ENCODE measurements at regions not wholly inside any gene's neighbourhood (a gene's known extent, or its start where the extent isn't known, plus 50 kb on each side); places are given as distances from the start of the nearest gene placed in this dataset.

GRCh38 chrX:38900719-38901118 is 99.5 kb downstream of the MID1IP1 start:
- ATAC-seq (no peak), DNase-seq (ENCODE audit: extremely low read depth in 1 of 4, low spot score in 3 of 4) (no peak), FAIRE-seq (no peak)
- H3K79me2 ChIP-seq (ENCODE audit: control insufficient read depth, insufficient read depth, low read length) = no peaks in the 10 kb centered on the region
- no peak overlapping the region for H3K4me2 ChIP-seq (ENCODE audit: insufficient read depth, low read length)
- no peaks in the 10 kb centered on the region for H3K9me1 ChIP-seq (ENCODE audit: control insufficient read depth, insufficient read depth, low read length)
- ChIA-PET POLR2A (no interaction called here), CTCF (ENCODE audit: low intra/inter-chr PET ratio) (no interaction called here)
- TF ChIP-seq ZNF589 (CRISPR knock-in tag; IDR thresholded peaks at IDR 0.05; ENCODE audit: low read depth) = no peak
- TF ChIP-seq GATAD2B (IDR thresholded peaks at IDR 0.05; ENCODE audit: borderline replicate concordance) = no peak
- TF ChIP-seq, protein P1, sequence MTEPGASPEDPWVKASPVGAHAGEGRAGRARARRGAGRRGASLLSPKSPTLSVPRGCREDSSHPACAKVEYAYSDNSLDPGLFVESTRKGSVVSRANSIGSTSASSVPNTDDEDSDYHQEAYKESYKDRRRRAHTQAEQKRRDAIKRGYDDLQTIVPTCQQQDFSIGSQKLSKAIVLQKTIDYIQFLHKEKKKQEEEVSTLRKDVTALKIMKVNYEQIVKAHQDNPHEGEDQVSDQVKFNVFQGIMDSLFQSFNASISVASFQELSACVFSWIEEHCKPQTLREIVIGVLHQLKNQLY (CRISPR knock-in tag; conservative IDR thresholded peaks at IDR 0.05) = no peak
- no peak for TF ChIP-seq ZNF76 (CRISPR knock-in tag; IDR thresholded peaks at IDR 0.05; ENCODE audit: borderline replicate concordance)
- no peak for TF ChIP-seq SRF (CRISPR knock-in tag; IDR thresholded peaks at IDR 0.05)
- no peak for TF ChIP-seq KLF10 (CRISPR knock-in tag; IDR thresholded peaks at IDR 0.05)
- no peak for TF ChIP-seq BMI1 (IDR thresholded peaks at IDR 0.05; ENCODE audit: low read length)
- TF ChIP-seq, protein P2, sequence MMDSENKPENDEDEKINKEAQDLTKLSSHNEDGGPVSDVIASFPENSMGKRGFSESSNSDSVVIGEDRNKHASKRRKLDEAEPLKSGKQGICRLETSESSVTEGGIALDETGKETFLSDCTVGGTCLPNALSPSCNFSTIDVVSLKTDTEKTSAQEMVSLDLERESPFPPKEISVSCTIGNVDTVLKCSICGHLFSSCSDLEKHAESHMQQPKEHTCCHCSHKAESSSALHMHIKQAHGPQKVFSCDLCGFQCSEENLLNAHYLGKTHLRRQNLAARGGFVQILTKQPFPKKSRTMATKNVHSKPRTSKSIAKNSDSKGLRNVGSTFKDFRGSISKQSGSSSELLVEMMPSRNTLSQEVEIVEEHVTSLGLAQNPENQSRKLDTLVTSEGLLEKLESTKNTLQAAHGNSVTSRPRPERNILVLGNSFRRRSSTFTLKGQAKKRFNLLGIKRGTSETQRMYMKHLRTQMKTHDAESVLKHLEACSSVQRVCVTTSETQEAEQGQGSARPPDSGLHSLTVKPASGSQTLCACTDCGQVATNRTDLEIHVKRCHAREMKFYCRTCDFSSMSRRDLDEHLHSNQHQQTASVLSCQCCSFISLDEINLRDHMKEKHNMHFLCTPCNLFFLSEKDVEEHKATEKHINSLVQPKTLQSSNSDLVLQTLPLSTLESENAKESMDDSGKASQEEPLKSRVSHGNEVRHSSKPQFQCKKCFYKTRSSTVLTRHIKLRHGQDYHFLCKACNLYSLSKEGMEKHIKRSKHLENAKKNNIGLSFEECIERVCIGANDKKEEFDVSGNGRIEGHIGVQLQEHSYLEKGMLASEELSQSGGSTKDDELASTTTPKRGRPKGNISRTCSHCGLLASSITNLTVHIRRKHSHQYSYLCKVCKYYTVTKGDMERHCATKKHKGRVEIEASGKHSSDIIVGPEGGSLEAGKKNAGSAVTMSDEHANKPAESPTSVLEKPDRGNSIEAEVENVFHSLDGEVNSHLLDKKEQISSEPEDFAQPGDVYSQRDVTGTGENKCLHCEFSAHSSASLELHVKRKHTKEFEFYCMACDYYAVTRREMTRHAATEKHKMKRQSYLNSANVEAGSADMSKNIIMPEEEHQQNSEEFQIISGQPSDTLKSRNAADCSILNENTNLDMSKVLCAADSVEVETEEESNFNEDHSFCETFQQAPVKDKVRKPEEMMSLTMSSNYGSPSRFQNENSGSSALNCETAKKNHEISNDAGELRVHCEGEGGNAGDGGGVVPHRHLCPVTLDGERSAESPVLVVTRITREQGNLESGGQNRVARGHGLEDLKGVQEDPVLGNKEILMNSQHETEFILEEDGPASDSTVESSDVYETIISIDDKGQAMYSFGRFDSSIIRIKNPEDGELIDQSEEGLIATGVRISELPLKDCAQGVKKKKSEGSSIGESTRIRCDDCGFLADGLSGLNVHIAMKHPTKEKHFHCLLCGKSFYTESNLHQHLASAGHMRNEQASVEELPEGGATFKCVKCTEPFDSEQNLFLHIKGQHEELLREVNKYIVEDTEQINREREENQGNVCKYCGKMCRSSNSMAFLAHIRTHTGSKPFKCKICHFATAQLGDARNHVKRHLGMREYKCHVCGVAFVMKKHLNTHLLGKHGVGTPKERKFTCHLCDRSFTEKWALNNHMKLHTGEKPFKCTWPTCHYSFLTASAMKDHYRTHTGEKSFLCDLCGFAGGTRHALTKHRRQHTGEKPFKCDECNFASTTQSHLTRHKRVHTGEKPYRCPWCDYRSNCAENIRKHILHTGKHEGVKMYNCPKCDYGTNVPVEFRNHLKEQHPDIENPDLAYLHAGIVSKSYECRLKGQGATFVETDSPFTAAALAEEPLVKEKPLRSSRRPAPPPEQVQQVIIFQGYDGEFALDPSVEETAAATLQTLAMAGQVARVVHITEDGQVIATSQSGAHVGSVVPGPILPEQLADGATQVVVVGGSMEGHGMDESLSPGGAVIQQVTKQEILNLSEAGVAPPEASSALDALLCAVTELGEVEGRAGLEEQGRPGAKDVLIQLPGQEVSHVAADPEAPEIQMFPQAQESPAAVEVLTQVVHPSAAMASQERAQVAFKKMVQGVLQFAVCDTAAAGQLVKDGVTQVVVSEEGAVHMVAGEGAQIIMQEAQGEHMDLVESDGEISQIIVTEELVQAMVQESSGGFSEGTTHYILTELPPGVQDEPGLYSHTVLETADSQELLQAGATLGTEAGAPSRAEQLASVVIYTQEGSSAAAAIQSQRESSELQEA (IDR thresholded peaks at IDR 0.05; ENCODE audit: low read depth) = no peak
- no peak for TF ChIP-seq ARID3A (IDR thresholded peaks at IDR 0.05; ENCODE audit: borderline replicate concordance, low read depth, low read length)
- no TSS peak for BruUV-seq (replicated peaks)
- no peaks in the 10 kb centered on the region for H3K27me3 ChIP-seq (ENCODE audit: control insufficient read depth in 2 of 2, insufficient read depth in 2 of 2, low read length in 2 of 2)
- no peak overlapping the region for H3K4me3 ChIP-seq
- WGBS (ENCODE audit: insufficient coverage, low coverage, missing lambda C conversion rate) = 27% methylated on average over 4 of the region's 6 CpGs
- H3K36me3 ChIP-seq (ENCODE audit: control insufficient read depth, insufficient read depth, low read length) = no peaks in the 10 kb centered on the region
- H4K20me1 ChIP-seq (replicated peaks; ENCODE audit: control insufficient read depth, insufficient read depth, low read length) = no peaks in the 10 kb centered on the region
- intact Hi-C loops (cut with micrococcal nuclease) (no loop called here), in situ Hi-C loops (cut with MboI) (no loop called here)
- no peak overlapping the region for H3K9ac ChIP-seq (ENCODE audit: insufficient read depth in 1 of 2, low read depth in 2 of 2, low read length in 2 of 2)
- no peak overlapping the region for H2AFZ ChIP-seq (ENCODE audit: low read depth, low read length)
- no peaks in the 10 kb centered on the region for H3K9me3 ChIP-seq (replicated peaks; ENCODE audit: control insufficient read depth, insufficient read depth, low read depth, low read length)
- no peaks in the 10 kb centered on the region; a peak in 1 of 5 replicates for H3K4me1 ChIP-seq (replicated peaks in 1 of 2; ENCODE audit: control insufficient read depth in 2 of 2, insufficient read depth in 2 of 2, low read length in 2 of 2)
- H3K27ac ChIP-seq (ENCODE audit: extremely low read depth, low read depth, low read length) = no peak overlapping the region
